OCI-LY1 (cell line): ENCODE measurements at regions not wholly inside any gene's neighbourhood (a gene's known extent, or its start where the extent isn't known, plus 50 kb on each side); places are given as distances from the start of the nearest gene placed in this dataset.

ENCODE experiments used
- CTCF ChIP-seq: fragments of 200-600 bp; sonication (generic), shearing (Covaris generic); IDR thresholded peaks from 2 replicates; pipeline ENCODE4 v1.5.1; 2017; ENCODE audit warnings: mild to moderate bottlenecking, antibody characterized with exemption, low read length, moderate library complexity, mixed read lengths
- EZH2 ChIP-seq: fragments of 200-600 bp; sonication (generic), shearing (Covaris generic); IDR thresholded peaks from 2 replicates; pipeline ENCODE4 v1.8.0; 2017; ENCODE audit warnings: borderline replicate concordance, mixed run types, mild to moderate bottlenecking, antibody characterized with exemption, low read length, moderate library complexity, mixed read lengths

- peak; percentile 87 for TF ChIP-seq CTCF
- no peak for TF ChIP-seq EZH2
Observed at GRCh38 chr18:45275367-45276113, 339.7 kb upstream of the SLC14A2 start.
